ENCODE measurements at regions not wholly inside any gene's neighbourhood (a gene's known extent, or its start where the extent isn't known, plus 50 kb on each side); places are given as distances from the start of the nearest gene placed in this dataset.

GRCh38 chr11:29272019-29272654 lies 744.7 kb downstream of the KCNA4 start:
- H3K4me1 ChIP-seq (ENCODE audit: control insufficient read depth in 5 of 5, insufficient read depth in 5 of 5, low read length in 5 of 5), result no peaks in the 10 kb centered on the region
- H3K27ac ChIP-seq (ENCODE audit: low read depth in 1 of 2, low read length in 1 of 2), result no peak overlapping the region
- no peak overlapping the region for H3K9ac ChIP-seq (ENCODE audit: insufficient read depth in 1 of 2, low read length in 2 of 2)
- 81 to 86% methylated on average over 5 of the region's 5 CpGs for WGBS, 2 donors
- H3K36me3 ChIP-seq (ENCODE audit: control insufficient read depth in 4 of 4, insufficient read depth in 4 of 4, low read length in 4 of 4), result no peaks in the 10 kb centered on the region
- TF ChIP-seq, protein P1, sequence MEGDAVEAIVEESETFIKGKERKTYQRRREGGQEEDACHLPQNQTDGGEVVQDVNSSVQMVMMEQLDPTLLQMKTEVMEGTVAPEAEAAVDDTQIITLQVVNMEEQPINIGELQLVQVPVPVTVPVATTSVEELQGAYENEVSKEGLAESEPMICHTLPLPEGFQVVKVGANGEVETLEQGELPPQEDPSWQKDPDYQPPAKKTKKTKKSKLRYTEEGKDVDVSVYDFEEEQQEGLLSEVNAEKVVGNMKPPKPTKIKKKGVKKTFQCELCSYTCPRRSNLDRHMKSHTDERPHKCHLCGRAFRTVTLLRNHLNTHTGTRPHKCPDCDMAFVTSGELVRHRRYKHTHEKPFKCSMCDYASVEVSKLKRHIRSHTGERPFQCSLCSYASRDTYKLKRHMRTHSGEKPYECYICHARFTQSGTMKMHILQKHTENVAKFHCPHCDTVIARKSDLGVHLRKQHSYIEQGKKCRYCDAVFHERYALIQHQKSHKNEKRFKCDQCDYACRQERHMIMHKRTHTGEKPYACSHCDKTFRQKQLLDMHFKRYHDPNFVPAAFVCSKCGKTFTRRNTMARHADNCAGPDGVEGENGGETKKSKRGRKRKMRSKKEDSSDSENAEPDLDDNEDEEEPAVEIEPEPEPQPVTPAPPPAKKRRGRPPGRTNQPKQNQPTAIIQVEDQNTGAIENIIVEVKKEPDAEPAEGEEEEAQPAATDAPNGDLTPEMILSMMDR (IDR thresholded peaks at IDR 0.05; ENCODE audit: control extremely low read depth, extremely low read depth), result no peak
- no peaks in the 10 kb centered on the region for H3K9me3 ChIP-seq (ENCODE audit: control insufficient read depth in 4 of 4, insufficient read depth in 3 of 4, low read length in 3 of 4)
- no peaks in the 10 kb centered on the region for H3K27me3 ChIP-seq (ENCODE audit: control insufficient read depth in 3 of 3, insufficient read depth in 3 of 3, low read length in 2 of 3)
- H3K4me3 ChIP-seq, result no peak overlapping the region
- DNase-seq (no peak), ATAC-seq (ENCODE audit: insufficient read depth, low FRiP score) (no peak)

DNA sequence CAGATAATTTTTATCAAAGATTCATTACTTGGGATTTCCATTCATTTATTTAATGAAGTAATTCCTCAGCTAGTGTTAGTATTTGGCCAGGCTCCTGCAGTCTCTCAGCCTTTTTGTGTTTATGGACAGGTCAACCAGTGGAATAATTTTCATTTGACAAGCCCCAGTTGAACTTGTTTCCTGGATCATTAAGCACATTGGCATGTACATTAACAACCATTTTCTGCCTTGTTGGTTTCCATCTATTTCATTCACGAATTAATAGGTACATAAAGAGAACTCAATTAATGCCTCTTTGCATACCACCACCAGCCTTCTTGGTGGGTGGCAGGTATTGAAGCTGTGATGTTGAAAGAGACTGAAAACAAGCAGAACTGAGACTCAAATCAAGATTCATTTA lies 745.2 kb downstream of the KCNA4 start:
- WGBS, 2 donors, result 19 to 24% methylated on average over 1 of the region's 1 CpG
- TF ChIP-seq, protein P1 (IDR thresholded peaks at IDR 0.05; ENCODE audit: control extremely low read depth, extremely low read depth), result no peak
- no peak overlapping the region for H3K9ac ChIP-seq (ENCODE audit: insufficient read depth in 1 of 2, low read length in 2 of 2)

GRCh38 chr11:29268733-29269132 lies 748.1 kb downstream of the KCNA4 start:
- 88 to 92% methylated on average over 2 of the region's 2 CpGs for WGBS, 2 donors
- Histone ChIP-seq H3K9ac (ENCODE audit: insufficient read depth in 1 of 2, low read length in 2 of 2) (no peak overlapping the region), H3K36me3 (ENCODE audit: control insufficient read depth in 4 of 4, insufficient read depth in 4 of 4, low read length in 4 of 4) (no peaks in the 10 kb centered on the region), H3K4me3 (no peak overlapping the region), H3K27ac (ENCODE audit: low read depth in 1 of 2, low read length in 1 of 2) (no peak overlapping the region), H3K27me3 (ENCODE audit: control insufficient read depth in 3 of 3, insufficient read depth in 3 of 3, low read length in 2 of 3) (no peaks in the 10 kb centered on the region), H3K9me3 (ENCODE audit: control insufficient read depth in 4 of 4, insufficient read depth in 3 of 4, low read length in 3 of 4) (no peaks in the 10 kb centered on the region), H3K4me1 (ENCODE audit: control insufficient read depth in 5 of 5, insufficient read depth in 5 of 5, low read length in 5 of 5) (no peaks in the 10 kb centered on the region)
- DNase-seq, result no peak
- no peak for ATAC-seq (ENCODE audit: insufficient read depth, low FRiP score)
- TF ChIP-seq, protein P1 (IDR thresholded peaks at IDR 0.05; ENCODE audit: control extremely low read depth, extremely low read depth), result no peak

More for the DNA sequence above, 745.2 kb downstream of the KCNA4 start:
- no peak overlapping the region for H3K4me3 ChIP-seq
- H3K4me1 ChIP-seq (ENCODE audit: control insufficient read depth in 5 of 5, insufficient read depth in 5 of 5, low read length in 5 of 5), result no peaks in the 10 kb centered on the region
- no peak for ATAC-seq (ENCODE audit: insufficient read depth, low FRiP score)
- no peaks in the 10 kb centered on the region for H3K36me3 ChIP-seq (ENCODE audit: control insufficient read depth in 4 of 4, insufficient read depth in 4 of 4, low read length in 4 of 4)
- no peaks in the 10 kb centered on the region for H3K27me3 ChIP-seq (ENCODE audit: control insufficient read depth in 3 of 3, insufficient read depth in 3 of 3, low read length in 2 of 3)
- no peaks in the 10 kb centered on the region for H3K9me3 ChIP-seq (ENCODE audit: control insufficient read depth in 4 of 4, insufficient read depth in 3 of 4, low read length in 3 of 4)
- no peak for DNase-seq
- no peak overlapping the region for H3K27ac ChIP-seq (ENCODE audit: low read depth in 1 of 2, low read length in 1 of 2)

- H3K4me3 ChIP-seq, result no peak overlapping the region
- WGBS, 2 donors, result 70 to 73% methylated on average over 3 of the region's 3 CpGs
- H3K9me3 ChIP-seq (ENCODE audit: control insufficient read depth in 4 of 4, insufficient read depth in 3 of 4, low read length in 3 of 4), result peaks cover 0 to 8% (median 0%) of the 10 kb centered on the region in 4 donors
- H3K27ac ChIP-seq (ENCODE audit: low read depth in 1 of 2, low read length in 1 of 2), result no peak overlapping the region
- H3K27me3 ChIP-seq (ENCODE audit: control insufficient read depth in 3 of 3, insufficient read depth in 3 of 3, low read length in 2 of 3), result no peaks in the 10 kb centered on the region
- no peaks in the 10 kb centered on the region for H3K36me3 ChIP-seq (ENCODE audit: control insufficient read depth in 4 of 4, insufficient read depth in 4 of 4, low read length in 4 of 4)
- H3K9ac ChIP-seq (ENCODE audit: insufficient read depth in 1 of 2, low read length in 2 of 2), result no peak overlapping the region
- DNase-seq (no peak), ATAC-seq (ENCODE audit: insufficient read depth, low FRiP score) (no peak)
- TF ChIP-seq, protein P1 (IDR thresholded peaks at IDR 0.05; ENCODE audit: control extremely low read depth, extremely low read depth), result no peak
- H3K4me1 ChIP-seq (ENCODE audit: control insufficient read depth in 5 of 5, insufficient read depth in 5 of 5, low read length in 5 of 5), result peaks cover 0 to 2% (median 0%) of the 10 kb centered on the region in 5 donors
Measured at GRCh38 chr11:29265792-29266191, 751.0 kb downstream of the KCNA4 start.

Measured in lung (tissue), 11 donors.